SK-N-SH (cell line): ENCODE measurements at regions not wholly inside any gene's neighbourhood (a gene's known extent, or its start where the extent isn't known, plus 50 kb on each side); places are given as distances from the start of the nearest gene placed in this dataset.
"Not testable (repeated sequence)": the region's sequence is repeated elsewhere in the genome, so short reads cannot be mapped to it uniquely, and the experiment has no call there.

Source experiments
- EP300 ChIP-seq, 2 experiments: IDR thresholded peaks; 2 replicates each; pipeline versions ENCODE4 v1.4.0 to v1.6.1; 2012; ENCODE audit warnings: borderline replicate concordance in 1 of 2, low read depth in 1 of 2, low read length in 1 of 2
- POLR2AphosphoS5 ChIP-seq: IDR thresholded peaks from 2 replicates; pipeline ENCODE4 v1.6.1; 2012; ENCODE audit warnings: low read depth, low read length
- TAF1 ChIP-seq: IDR thresholded peaks from 2 replicates; pipeline ENCODE4 v1.6.1; 2012; ENCODE audit warnings: low read depth, mild to moderate bottlenecking, low read length, moderate library complexity, borderline replicate concordance
- YY1 ChIP-seq: IDR thresholded peaks from 2 replicates; pipeline ENCODE4 v1.4.0; 2012; ENCODE audit warnings: low read depth, mild to moderate bottlenecking
- TF ChIP-seq, protein P1 (sequence below): IDR thresholded peaks from 2 replicates; pipeline ENCODE4 v1.4.0; 2012; ENCODE audit warnings: low read depth, borderline replicate concordance
- TF ChIP-seq, protein P2 (sequence below): fragments of 200-600 bp; sonication (generic); IDR thresholded peaks from 2 replicates; pipeline ENCODE4 v1.6.1; 2017; ENCODE audit warnings: antibody characterized with exemption, mild to moderate bottlenecking, moderate library complexity

DNA sequence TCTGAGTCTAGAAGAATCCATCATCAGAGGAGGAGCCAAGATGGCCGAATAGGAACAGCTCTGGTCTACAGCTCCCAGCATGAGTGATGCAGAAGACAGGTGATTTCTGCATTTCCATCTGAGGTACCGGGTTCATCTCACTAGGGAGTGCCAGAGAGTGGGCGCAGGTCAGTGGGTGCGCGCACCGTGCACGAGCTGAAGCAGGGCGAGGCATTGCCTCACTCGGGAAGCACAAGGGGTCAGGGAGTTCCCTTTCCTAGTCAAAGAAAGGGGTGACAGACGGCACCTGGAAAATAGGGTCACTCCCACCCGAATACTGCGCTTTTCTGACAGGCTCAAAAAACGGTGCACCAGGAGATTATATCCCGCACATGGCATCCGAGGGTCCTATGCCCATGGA lies 837.5 kb downstream of the TAF11L14 start:
- TF ChIP-seq, protein P1, sequence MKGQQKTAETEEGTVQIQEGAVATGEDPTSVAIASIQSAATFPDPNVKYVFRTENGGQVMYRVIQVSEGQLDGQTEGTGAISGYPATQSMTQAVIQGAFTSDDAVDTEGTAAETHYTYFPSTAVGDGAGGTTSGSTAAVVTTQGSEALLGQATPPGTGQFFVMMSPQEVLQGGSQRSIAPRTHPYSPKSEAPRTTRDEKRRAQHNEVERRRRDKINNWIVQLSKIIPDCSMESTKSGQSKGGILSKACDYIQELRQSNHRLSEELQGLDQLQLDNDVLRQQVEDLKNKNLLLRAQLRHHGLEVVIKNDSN, result not testable (repeated sequence)
- TF ChIP-seq YY1; EP300 (IDR thresholded peaks at IDR 0.05; ENCODE audit: borderline replicate concordance in 1 of 2, low read depth in 1 of 2, low read length in 1 of 2); POLR2AphosphoS5; TAF1: not testable (repeated sequence)
- TF ChIP-seq, protein P2, sequence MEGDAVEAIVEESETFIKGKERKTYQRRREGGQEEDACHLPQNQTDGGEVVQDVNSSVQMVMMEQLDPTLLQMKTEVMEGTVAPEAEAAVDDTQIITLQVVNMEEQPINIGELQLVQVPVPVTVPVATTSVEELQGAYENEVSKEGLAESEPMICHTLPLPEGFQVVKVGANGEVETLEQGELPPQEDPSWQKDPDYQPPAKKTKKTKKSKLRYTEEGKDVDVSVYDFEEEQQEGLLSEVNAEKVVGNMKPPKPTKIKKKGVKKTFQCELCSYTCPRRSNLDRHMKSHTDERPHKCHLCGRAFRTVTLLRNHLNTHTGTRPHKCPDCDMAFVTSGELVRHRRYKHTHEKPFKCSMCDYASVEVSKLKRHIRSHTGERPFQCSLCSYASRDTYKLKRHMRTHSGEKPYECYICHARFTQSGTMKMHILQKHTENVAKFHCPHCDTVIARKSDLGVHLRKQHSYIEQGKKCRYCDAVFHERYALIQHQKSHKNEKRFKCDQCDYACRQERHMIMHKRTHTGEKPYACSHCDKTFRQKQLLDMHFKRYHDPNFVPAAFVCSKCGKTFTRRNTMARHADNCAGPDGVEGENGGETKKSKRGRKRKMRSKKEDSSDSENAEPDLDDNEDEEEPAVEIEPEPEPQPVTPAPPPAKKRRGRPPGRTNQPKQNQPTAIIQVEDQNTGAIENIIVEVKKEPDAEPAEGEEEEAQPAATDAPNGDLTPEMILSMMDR, result not testable (repeated sequence)
